ENCODE measurements at regions not wholly inside any gene's neighbourhood (a gene's known extent, or its start where the extent isn't known, plus 50 kb on each side); places are given as distances from the start of the nearest gene placed in this dataset.
"Not testable (repeated sequence)": the region's sequence is repeated elsewhere in the genome, so short reads cannot be mapped to it uniquely, and the experiment has no call there.

- H3K9me3 Mint-ChIP-seq, result peaks cover 3% of the 10 kb centered on the region
- H3K36me3 Mint-ChIP-seq, result peaks cover 5% of the 10 kb centered on the region
- no peak overlapping the region for H3K4me3 Mint-ChIP-seq
- no peak for DNase-seq (ENCODE audit: low spot score in 2 of 2, unreplicated experiment in 2 of 2)
- no peak overlapping the region for H3K27ac Mint-ChIP-seq
- TF ChIP-seq CTCF (IDR thresholded peaks at IDR 0.05; ENCODE audit: unreplicated experiment), result no peak
- H3K4me1 Mint-ChIP-seq, result peaks cover 12% of the 10 kb centered on the region
- no peaks in the 10 kb centered on the region for H3K27me3 Mint-ChIP-seq (ENCODE audit: low read depth)
Measured at GRCh38 chr1:245060684-245061374, 94.0 kb upstream of the KIF26B start.

- Mint-ChIP-seq H3K27me3 (ENCODE audit: low read depth) (no peaks in the 10 kb centered on the region), H3K27ac (no peak overlapping the region), H3K36me3 (peaks cover 6% of the 10 kb centered on the region), H3K9me3 (no peaks in the 10 kb centered on the region), H3K4me3 (no peak overlapping the region), H3K4me1 (peaks cover 12% of the 10 kb centered on the region)
- DNase-seq (ENCODE audit: low spot score in 2 of 2, unreplicated experiment in 2 of 2), result no peak
- TF ChIP-seq CTCF (IDR thresholded peaks at IDR 0.05; ENCODE audit: unreplicated experiment), result no peak
Measured at GRCh38 chr1:245059806-245060424, 94.9 kb upstream of the KIF26B start.

- Mint-ChIP-seq H3K36me3 (peaks cover 13% of the 10 kb centered on the region), H3K4me1 (peaks cover 12% of the 10 kb centered on the region), H3K27me3 (ENCODE audit: low read depth) (no peaks in the 10 kb centered on the region), H3K9me3 (peaks cover 4% of the 10 kb centered on the region), H3K4me3 (no peak overlapping the region), H3K27ac (no peak overlapping the region)
- no peak for TF ChIP-seq CTCF (IDR thresholded peaks at IDR 0.05; ENCODE audit: unreplicated experiment)
- DNase-seq (ENCODE audit: low spot score in 2 of 2, unreplicated experiment in 2 of 2), result no peak
Measured at GRCh38 chr1:245058882-245059281, 95.9 kb upstream of the KIF26B start.

GRCh38 chr1:245058436-245058835 is 96.3 kb upstream of the KIF26B start:
- peaks cover 12% of the 10 kb centered on the region for H3K4me1 Mint-ChIP-seq
- no peaks in the 10 kb centered on the region for H3K27me3 Mint-ChIP-seq (ENCODE audit: low read depth)
- H3K4me3 Mint-ChIP-seq, result no peak overlapping the region
- no peak for TF ChIP-seq CTCF (IDR thresholded peaks at IDR 0.05; ENCODE audit: unreplicated experiment)
- H3K9me3 Mint-ChIP-seq, result peaks cover 4% of the 10 kb centered on the region
- no peak overlapping the region for H3K27ac Mint-ChIP-seq
- peaks cover 13% of the 10 kb centered on the region for H3K36me3 Mint-ChIP-seq
- DNase-seq (ENCODE audit: low spot score in 2 of 2, unreplicated experiment in 2 of 2), result no peak

- peaks cover 4% of the 10 kb centered on the region for H3K9me3 Mint-ChIP-seq
- TF ChIP-seq CTCF (IDR thresholded peaks at IDR 0.05; ENCODE audit: unreplicated experiment), result no peak
- H3K27me3 Mint-ChIP-seq (ENCODE audit: low read depth), result no peaks in the 10 kb centered on the region
- H3K4me3 Mint-ChIP-seq, result no peak overlapping the region
- peaks cover 13% of the 10 kb centered on the region for H3K36me3 Mint-ChIP-seq
- DNase-seq (ENCODE audit: low spot score in 2 of 2, unreplicated experiment in 2 of 2), result no peak
- H3K4me1 Mint-ChIP-seq, result peaks cover 14% of the 10 kb centered on the region
- H3K27ac Mint-ChIP-seq, result no peak overlapping the region
Measured at GRCh38 chr1:245056913-245057312, 97.9 kb upstream of the KIF26B start.

- H3K36me3 Mint-ChIP-seq, result peaks cover 13% of the 10 kb centered on the region
- H3K4me3 Mint-ChIP-seq; H3K9me3 Mint-ChIP-seq; H3K27ac Mint-ChIP-seq; H3K27me3 Mint-ChIP-seq (ENCODE audit: low read depth); DNase-seq (ENCODE audit: low spot score in 2 of 2, unreplicated experiment in 2 of 2): not testable (repeated sequence)
- peaks cover 20% of the 10 kb centered on the region for H3K4me1 Mint-ChIP-seq
Measured at GRCh38 chr1:245056296-245056695, 98.5 kb upstream of the KIF26B start.

Data from mesothelial cell of epicardium (in vitro differentiated cells).